Astrocyte of the cerebellum (primary cell): ENCODE measurements at regions not wholly inside any gene's neighbourhood (a gene's known extent, or its start where the extent isn't known, plus 50 kb on each side); places are given as distances from the start of the nearest gene placed in this dataset.

Experiments
- DNase-seq: peaks from one replicate; pipeline ENCODE4 v3.0.0-alpha.2; 2011; ENCODE audit warnings: low read depth
- H3K4me3 ChIP-seq: 2 replicates; pipeline ENCODE4 v1.5.1; 2011; ENCODE audit warnings: mild to moderate bottlenecking, low read depth, low read length, moderate library complexity
- CTCF ChIP-seq: IDR thresholded peaks from 2 replicates; pipeline ENCODE4 v1.5.1; 2012; ENCODE audit warnings: low read length, low read depth, moderate library complexity, mild to moderate bottlenecking; ENCODE audit errors: missing control alignments
- in situ Hi-C: cut with HindIII; loops from 2 replicates; pipeline ENCODE4 v1.10.0; 2017; ENCODE audit warnings: low sequenced_read_pairs

- no peak for TF ChIP-seq CTCF
Measured at GRCh38 chr3:16816048-16816780, 68.5 kb upstream of the PLCL2 start.

GRCh38 chr3:16817197-16817596 is 67.6 kb upstream of the PLCL2 start:
- TF ChIP-seq CTCF, result no peak
- no peak overlapping the region for H3K4me3 ChIP-seq
- no peak for DNase-seq
- in situ Hi-C loops, result no loop called here

More at GRCh38 chr3:16816048-16816780, 68.5 kb upstream of the PLCL2 start:
- DNase-seq, result no peak
- in situ Hi-C loops, result no loop called here
- H3K4me3 ChIP-seq, result no peak overlapping the region

GRCh38 chr3:16818194-16818593 is 66.6 kb upstream of the PLCL2 start:
- no peak for DNase-seq
- no peak overlapping the region for H3K4me3 ChIP-seq
- TF ChIP-seq CTCF, result no peak
- in situ Hi-C loops, result no loop called here

GRCh38 chr3:16818945-16819344 is 65.8 kb upstream of the PLCL2 start:
- H3K4me3 ChIP-seq, result no peak overlapping the region
- in situ Hi-C loops, result no loop called here
- no peak for TF ChIP-seq CTCF
- DNase-seq, result no peak

GRCh38 chr3:16820485-16820884 is 64.3 kb upstream of the PLCL2 start:
- in situ Hi-C loops, result no loop called here
- no peak overlapping the region for H3K4me3 ChIP-seq
- DNase-seq, result no peak
- no peak for TF ChIP-seq CTCF

GRCh38 chr3:16821053-16821452 is 63.7 kb upstream of the PLCL2 start:
- no peak for DNase-seq
- in situ Hi-C loops, result no loop called here
- no peak overlapping the region for H3K4me3 ChIP-seq
- TF ChIP-seq CTCF, result no peak
